ENCODE measurements at regions not wholly inside any gene's neighbourhood (a gene's known extent, or its start where the extent isn't known, plus 50 kb on each side); places are given as distances from the start of the nearest gene placed in this dataset.

GRCh38 chr20:58028123-58028522, 200.3 kb downstream of the ANKRD60 start:
- no peak for TF ChIP-seq POLR2AphosphoS5 (IDR thresholded peaks at IDR 0.05)
- TF ChIP-seq CTCF (IDR thresholded peaks at IDR 0.05), result no peak
- no peak for TF ChIP-seq POLR2A (IDR thresholded peaks at IDR 0.05)

All from breast epithelium (tissue), 3 donors.